DOHH2 (cell line): ENCODE measurements at regions not wholly inside any gene's neighbourhood (a gene's known extent, or its start where the extent isn't known, plus 50 kb on each side); places are given as distances from the start of the nearest gene placed in this dataset.

Experiments used
- H3F3A ChIP-seq: fragments of 200-600 bp; sonication (generic), shearing (Covaris generic); 2 replicates; pipeline ENCODE4 v1.6.0; 2016; ENCODE audit warnings: antibody characterized with exemption, mild to moderate bottlenecking; ENCODE audit not compliant: control insufficient read depth, insufficient read depth
- H3K27ac ChIP-seq: fragments of 200-600 bp; sonication (generic); 2 replicates; pipeline ENCODE4 v1.5.1; 2014; ENCODE audit warnings: low read depth, mild to moderate bottlenecking, low read length, moderate library complexity
- H3K27me3 ChIP-seq: fragments of 200-600 bp; sonication (generic); 2 replicates; pipeline ENCODE4 v1.6.1; 2014; ENCODE audit warnings: mild to moderate bottlenecking, low read length, mixed read lengths; ENCODE audit not compliant: control insufficient read depth
- H3K36me3 ChIP-seq: fragments of 200-600 bp; sonication (generic); 2 replicates; pipeline ENCODE4 v1.6.1; 2014; ENCODE audit warnings: mild to moderate bottlenecking, low read length, moderate library complexity, mixed read lengths; ENCODE audit not compliant: control insufficient read depth
- H3K4me1 ChIP-seq: fragments of 200-600 bp; sonication (generic); 2 replicates; pipeline ENCODE4 v1.6.1; 2014; ENCODE audit warnings: mild to moderate bottlenecking, low read length, mixed read lengths; ENCODE audit not compliant: control insufficient read depth
- H3K4me2 ChIP-seq: fragments of 200-600 bp; sonication (generic); 2 replicates; pipeline ENCODE4 v1.6.0; 2014; ENCODE audit warnings: mild to moderate bottlenecking, low read length, moderate library complexity
- H3K4me3 ChIP-seq: fragments of 200-600 bp; sonication (generic); 2 replicates; pipeline ENCODE4 v1.5.1; 2014; ENCODE audit warnings: mild to moderate bottlenecking, low read length, mixed read lengths
- H3K79me2 ChIP-seq: fragments of 200-600 bp; sonication (generic); 2 replicates; pipeline ENCODE4 v1.6.1; 2014; ENCODE audit warnings: mild to moderate bottlenecking, low read length, mixed read lengths; ENCODE audit not compliant: control insufficient read depth
- H3K9me2 ChIP-seq: fragments of 200-600 bp; sonication (generic); replicated peaks from 2 replicates; pipeline ENCODE4 v1.6.1; 2014; ENCODE audit warnings: mild to moderate bottlenecking, low read length, mixed read lengths; ENCODE audit not compliant: control insufficient read depth
- H3K9me3 ChIP-seq: fragments of 200-600 bp; sonication (generic); 2 replicates; pipeline ENCODE4 v1.6.1; 2014; ENCODE audit warnings: antibody characterized with exemption, low read length, mixed read lengths; ENCODE audit not compliant: control insufficient read depth, insufficient read depth
- H4K20me1 ChIP-seq: fragments of 200-600 bp; sonication (generic); 2 replicates; pipeline ENCODE4 v1.6.0; 2014; ENCODE audit warnings: low read depth, mild to moderate bottlenecking, antibody characterized with exemption, low read length, moderate library complexity; ENCODE audit not compliant: control insufficient read depth, insufficient read depth
- EZH2phosphoT487 ChIP-seq: fragments of 200-600 bp; sonication (generic); IDR thresholded peaks from 2 replicates; pipeline ENCODE4 v1.6.1; 2017; ENCODE audit warnings: borderline replicate concordance, mild to moderate bottlenecking, antibody characterized with exemption, low read length, moderate library complexity, mixed read lengths
- TF ChIP-seq, protein P1 (sequence below): fragments of 200-600 bp; sonication (generic); IDR thresholded peaks from one replicate; pipeline ENCODE4 v1.5.1; 2014; ENCODE audit warnings: antibody characterized with exemption, mild to moderate bottlenecking, low read depth, low read length; ENCODE audit not compliant: poor library complexity, severe bottlenecking

DNA sequence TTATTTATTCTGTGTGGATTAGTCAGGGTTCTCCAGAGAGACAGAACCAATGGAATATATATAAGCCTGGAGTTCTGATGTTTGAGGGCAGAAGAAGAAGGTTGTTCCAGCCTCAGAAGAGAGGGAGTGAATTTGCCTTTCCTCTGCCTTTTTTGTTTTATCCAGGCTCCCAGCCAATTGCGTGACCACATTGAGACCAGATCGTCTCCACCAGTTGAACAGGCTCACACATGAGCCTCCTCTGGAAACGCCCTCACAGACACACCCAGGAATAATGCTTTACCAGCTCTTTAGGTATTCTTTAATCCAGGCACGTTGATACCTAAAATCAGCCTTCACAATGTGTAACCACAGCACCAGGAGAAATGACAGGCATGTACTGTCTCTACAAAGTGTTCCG, 923.1 kb downstream of the TBL1XR1 start:
- Histone ChIP-seq H3K4me1 (no peaks in the 10 kb centered on the region), H3K4me3 (no peak overlapping the region), H3K4me2 (no peak overlapping the region), H3K27me3 (no peaks in the 10 kb centered on the region), H3K9me2 (no peaks in the 10 kb centered on the region), H4K20me1 (no peaks in the 10 kb centered on the region), H3K79me2 (no peaks in the 10 kb centered on the region), H3F3A (no peaks in the 10 kb centered on the region), H3K27ac (no peak overlapping the region), H3K36me3 (no peaks in the 10 kb centered on the region), H3K9me3 (no peaks in the 10 kb centered on the region)
- TF ChIP-seq EZH2phosphoT487, result no peak
- TF ChIP-seq, protein P1, sequence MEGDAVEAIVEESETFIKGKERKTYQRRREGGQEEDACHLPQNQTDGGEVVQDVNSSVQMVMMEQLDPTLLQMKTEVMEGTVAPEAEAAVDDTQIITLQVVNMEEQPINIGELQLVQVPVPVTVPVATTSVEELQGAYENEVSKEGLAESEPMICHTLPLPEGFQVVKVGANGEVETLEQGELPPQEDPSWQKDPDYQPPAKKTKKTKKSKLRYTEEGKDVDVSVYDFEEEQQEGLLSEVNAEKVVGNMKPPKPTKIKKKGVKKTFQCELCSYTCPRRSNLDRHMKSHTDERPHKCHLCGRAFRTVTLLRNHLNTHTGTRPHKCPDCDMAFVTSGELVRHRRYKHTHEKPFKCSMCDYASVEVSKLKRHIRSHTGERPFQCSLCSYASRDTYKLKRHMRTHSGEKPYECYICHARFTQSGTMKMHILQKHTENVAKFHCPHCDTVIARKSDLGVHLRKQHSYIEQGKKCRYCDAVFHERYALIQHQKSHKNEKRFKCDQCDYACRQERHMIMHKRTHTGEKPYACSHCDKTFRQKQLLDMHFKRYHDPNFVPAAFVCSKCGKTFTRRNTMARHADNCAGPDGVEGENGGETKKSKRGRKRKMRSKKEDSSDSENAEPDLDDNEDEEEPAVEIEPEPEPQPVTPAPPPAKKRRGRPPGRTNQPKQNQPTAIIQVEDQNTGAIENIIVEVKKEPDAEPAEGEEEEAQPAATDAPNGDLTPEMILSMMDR, result no peak

DNA sequence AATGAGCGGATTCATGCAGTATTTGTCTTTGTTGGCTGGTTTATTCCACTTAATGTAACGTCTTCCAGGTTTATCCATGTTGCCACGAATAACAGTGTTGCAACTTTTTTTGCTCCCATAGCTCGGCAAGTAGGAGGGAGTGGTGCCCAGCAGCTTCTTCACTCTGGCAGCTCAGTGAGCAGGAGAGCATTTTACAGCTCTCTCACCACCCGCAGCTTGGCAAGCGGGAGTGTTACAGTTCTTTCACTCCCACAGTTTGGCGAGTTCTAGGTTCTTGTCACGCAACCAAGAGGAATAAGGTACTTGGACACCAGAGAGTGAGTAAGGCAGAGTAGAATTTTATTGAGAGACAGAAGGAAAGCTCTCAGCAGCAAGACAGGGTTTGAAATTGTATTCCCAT, 935.2 kb downstream of the TBL1XR1 start:
- H3K27ac ChIP-seq, result no peak overlapping the region
- no peaks in the 10 kb centered on the region for H3K36me3 ChIP-seq
- no peaks in the 10 kb centered on the region for H3K9me2 ChIP-seq
- TF ChIP-seq EZH2phosphoT487, result no peak
- TF ChIP-seq, protein P1, result no peak
- H4K20me1 ChIP-seq, result no peaks in the 10 kb centered on the region
- no peaks in the 10 kb centered on the region for H3K79me2 ChIP-seq
- no peak overlapping the region for H3K4me3 ChIP-seq
- no peaks in the 10 kb centered on the region for H3K27me3 ChIP-seq
- H3K4me2 ChIP-seq, result no peak overlapping the region
- H3K4me1 ChIP-seq, result no peaks in the 10 kb centered on the region
- H3K9me3 ChIP-seq, result peaks cover 2% of the 10 kb centered on the region; the same call in 1 of the 2 replicates
- H3F3A ChIP-seq, result no peaks in the 10 kb centered on the region

DNA sequence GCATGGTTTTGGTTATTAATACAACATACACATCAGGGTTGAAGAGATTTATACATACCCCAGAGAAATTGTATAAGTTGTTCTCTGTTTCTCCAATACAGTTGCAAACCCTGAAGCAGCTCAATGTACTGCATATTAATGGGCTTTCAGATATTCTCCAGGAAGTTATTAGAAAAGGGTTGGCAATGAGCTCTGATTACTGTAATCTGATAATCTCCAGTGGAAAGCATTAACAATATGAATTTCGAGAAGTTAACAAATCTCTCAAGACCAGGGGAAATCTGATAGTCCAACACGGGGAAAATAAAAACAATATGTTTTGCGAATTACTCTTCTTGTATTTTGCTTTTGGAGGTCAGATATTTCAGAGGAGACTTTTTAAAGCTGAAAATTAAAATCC, 950.1 kb downstream of the TBL1XR1 start:
- no peaks in the 10 kb centered on the region for H4K20me1 ChIP-seq
- no peak overlapping the region for H3K27ac ChIP-seq
- H3K9me2 ChIP-seq, result no peaks in the 10 kb centered on the region
- H3K27me3 ChIP-seq, result no peaks in the 10 kb centered on the region
- no peaks in the 10 kb centered on the region for H3K4me1 ChIP-seq
- H3K36me3 ChIP-seq, result no peaks in the 10 kb centered on the region
- H3K4me3 ChIP-seq, result no peak overlapping the region
- no peaks in the 10 kb centered on the region for H3K79me2 ChIP-seq
- H3K9me3 ChIP-seq, result no peaks in the 10 kb centered on the region
- no peaks in the 10 kb centered on the region for H3F3A ChIP-seq
- H3K4me2 ChIP-seq, result no peak overlapping the region
- TF ChIP-seq, protein P1, result no peak
- TF ChIP-seq EZH2phosphoT487, result no peak

DNA sequence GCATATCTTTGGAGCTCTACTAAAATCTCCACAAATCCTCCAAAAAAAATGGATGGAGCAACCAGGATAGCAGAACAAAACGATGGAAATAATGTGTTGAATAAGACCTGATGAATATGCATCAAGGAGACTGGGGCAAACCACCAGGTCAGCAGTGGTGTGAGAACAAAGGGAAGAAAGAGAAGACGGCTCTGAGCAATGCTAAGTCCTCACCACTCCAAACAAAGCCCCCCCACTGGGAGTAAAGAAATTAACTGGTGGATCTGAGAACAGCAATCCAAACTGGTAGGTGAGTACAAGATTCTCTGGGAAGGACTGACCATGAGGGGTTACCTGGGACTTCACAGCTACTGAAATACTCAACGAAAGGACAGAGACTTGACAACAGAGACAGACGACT, 977.3 kb downstream of the TBL1XR1 start:
- no peak overlapping the region for H3K27ac ChIP-seq
- no peak overlapping the region for H3K4me2 ChIP-seq
- no peaks in the 10 kb centered on the region for H3F3A ChIP-seq
- TF ChIP-seq, protein P1, result no peak
- TF ChIP-seq EZH2phosphoT487, result no peak
- no peaks in the 10 kb centered on the region for H3K36me3 ChIP-seq
- H3K9me2 ChIP-seq, result no peaks in the 10 kb centered on the region
- H3K27me3 ChIP-seq, result no peaks in the 10 kb centered on the region
- no peaks in the 10 kb centered on the region; the same call in 1 of the 2 replicates for H3K9me3 ChIP-seq
- H3K4me3 ChIP-seq, result no peak overlapping the region
- H3K4me1 ChIP-seq, result no peaks in the 10 kb centered on the region
- H4K20me1 ChIP-seq, result no peaks in the 10 kb centered on the region
- no peaks in the 10 kb centered on the region for H3K79me2 ChIP-seq
